ENCODE measurements at regions not wholly inside any gene's neighbourhood (a gene's known extent, or its start where the extent isn't known, plus 50 kb on each side); places are given as distances from the start of the nearest gene placed in this dataset.

DNA sequence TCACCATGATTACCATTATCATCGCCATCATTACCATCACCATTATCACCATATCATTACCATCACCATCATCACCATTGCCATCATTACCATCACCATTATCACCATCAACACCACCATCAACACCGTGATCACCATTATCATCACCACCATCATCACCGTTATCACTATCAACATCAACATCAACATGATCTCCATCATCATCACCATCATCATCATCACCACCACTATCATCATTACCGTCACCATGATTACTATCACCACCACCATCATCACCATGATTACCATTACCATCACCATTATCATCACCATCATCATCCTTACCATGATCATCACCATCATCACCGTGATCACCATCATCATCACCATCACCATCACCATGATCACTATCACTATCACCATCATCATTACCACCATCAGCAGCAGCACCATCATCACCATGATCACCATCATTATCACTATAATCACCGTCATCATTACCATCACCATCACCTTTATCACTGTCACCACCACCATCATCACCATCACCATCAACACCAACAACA, 753.7 kb downstream of the BRD1 start:
- H4K91ac ChIP-seq (ENCODE audit: insufficient read depth, low read depth, low read length): no peak overlapping the region
- peaks cover 46% of the 10 kb centered on the region for H3K9me3 ChIP-seq (ENCODE audit: control insufficient read depth, insufficient read depth, low read length)
- in situ Hi-C loops (cut with MboI; ENCODE audit: low sequenced_read_pairs): no loop called here
- H3K4me3 ChIP-seq (ENCODE audit: insufficient read depth, low read depth, low read length): no peak overlapping the region
- no peak overlapping the region for H3K56ac ChIP-seq (ENCODE audit: extremely low read depth, insufficient read depth, low read length)
- no peaks in the 10 kb centered on the region for H3K36me3 ChIP-seq (ENCODE audit: control insufficient read depth, insufficient read depth, low read length)
- intact Hi-C loops (cut with micrococcal nuclease): no loop called here
- WGBS, 2 experiments (ENCODE audit: extremely low coverage in 2 of 2, insufficient read length in 1 of 2): 72% methylated on average over 5 of the region's 6 CpGs; no CpG with 5 or more reads in 1 of the 2 experiments
- no peak overlapping the region for H3K9ac ChIP-seq (ENCODE audit: low read depth, low read length)
- H4K5ac ChIP-seq (ENCODE audit: low read depth, low read length): no peak overlapping the region
- no peak for ATAC-seq (ENCODE audit: low read depth)
- H2BK5ac ChIP-seq (ENCODE audit: low read depth, low read length, poor library complexity, severe bottlenecking): no peak overlapping the region
- no peak overlapping the region for H4K8ac ChIP-seq (ENCODE audit: low read depth in 2 of 2, low read length in 2 of 2)
- H3K27ac ChIP-seq (ENCODE audit: insufficient read depth, low read length): no peak overlapping the region
- no peak overlapping the region for H2BK120ac ChIP-seq (ENCODE audit: low read depth, low read length)
- dilution Hi-C loops (cut with HindIII; ENCODE audit: low sequenced_read_pairs, unreplicated experiment): no loop called here
- no peak overlapping the region for H2AK9ac ChIP-seq (replicated peaks; ENCODE audit: low read depth, low read length, poor library complexity)
- H4K20me1 ChIP-seq (ENCODE audit: insufficient read depth, low read length): no peaks in the 10 kb centered on the region
- H3K4ac ChIP-seq (ENCODE audit: low read depth, low read length): no peak overlapping the region
- no peak overlapping the region for H2BK20ac ChIP-seq (ENCODE audit: low read depth, low read length)
- H3K79me1 ChIP-seq (ENCODE audit: low read depth in 1 of 2, low read length in 2 of 2): no peaks in the 10 kb centered on the region
- no peak overlapping the region for H2AFZ ChIP-seq (replicated peaks; ENCODE audit: low read length, poor library complexity)
- POLR2A ChIA-PET (ENCODE audit: unreplicated experiment): no interaction called here
- DNase-seq: no peak
- CTCF ChIA-PET: no interaction called here
- no peaks in the 10 kb centered on the region for H3K9me1 ChIP-seq (ENCODE audit: insufficient read depth, low read length)
- H3K27me3 ChIP-seq (ENCODE audit: control insufficient read depth, insufficient read depth, low read length): no peaks in the 10 kb centered on the region
- H2AK5ac ChIP-seq (ENCODE audit: low read depth, low read length): no peak overlapping the region
- H3K4me1 ChIP-seq (ENCODE audit: control insufficient read depth, insufficient read depth, low read length): no peaks in the 10 kb centered on the region
- no peak overlapping the region for H2BK15ac ChIP-seq (ENCODE audit: low read depth, low read length)
- no peak overlapping the region for H3K18ac ChIP-seq (ENCODE audit: low read depth, low read length)
- no peak overlapping the region for H3K4me2 ChIP-seq (ENCODE audit: low read depth, low read length)
- H3K14ac ChIP-seq (replicated peaks; ENCODE audit: low read depth, low read length): no peak overlapping the region
- H3K23ac ChIP-seq (ENCODE audit: low read depth, low read length): no peak overlapping the region
- TF ChIP-seq RCOR1 (IDR thresholded peaks at IDR 0.05; ENCODE audit: insufficient replicate concordance, low read length) (no peak), NFE2L2 (IDR thresholded peaks at IDR 0.05; ENCODE audit: low read depth, low read length) (no peak), POLR2A (IDR thresholded peaks at IDR 0.05; ENCODE audit: low read depth, low read length) (no peak), MAZ (IDR thresholded peaks at IDR 0.05; ENCODE audit: borderline replicate concordance, low read depth, low read length) (no peak), SMC3 (IDR thresholded peaks at IDR 0.05; ENCODE audit: low read depth, low read length) (no peak), CHD1 (IDR thresholded peaks at IDR 0.05; ENCODE audit: low read depth, low read length) (no peak), FOS (IDR thresholded peaks at IDR 0.05; ENCODE audit: low read depth, low read length) (no peak), RAD21 (IDR thresholded peaks at IDR 0.05; ENCODE audit: low read length) (no peak)
- TF ChIP-seq, protein P1, sequence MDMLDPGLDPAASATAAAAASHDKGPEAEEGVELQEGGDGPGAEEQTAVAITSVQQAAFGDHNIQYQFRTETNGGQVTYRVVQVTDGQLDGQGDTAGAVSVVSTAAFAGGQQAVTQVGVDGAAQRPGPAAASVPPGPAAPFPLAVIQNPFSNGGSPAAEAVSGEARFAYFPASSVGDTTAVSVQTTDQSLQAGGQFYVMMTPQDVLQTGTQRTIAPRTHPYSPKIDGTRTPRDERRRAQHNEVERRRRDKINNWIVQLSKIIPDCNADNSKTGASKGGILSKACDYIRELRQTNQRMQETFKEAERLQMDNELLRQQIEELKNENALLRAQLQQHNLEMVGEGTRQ (IDR thresholded peaks at IDR 0.05; ENCODE audit: low read depth, low read length): no peak
- TF ChIP-seq, protein P2, sequence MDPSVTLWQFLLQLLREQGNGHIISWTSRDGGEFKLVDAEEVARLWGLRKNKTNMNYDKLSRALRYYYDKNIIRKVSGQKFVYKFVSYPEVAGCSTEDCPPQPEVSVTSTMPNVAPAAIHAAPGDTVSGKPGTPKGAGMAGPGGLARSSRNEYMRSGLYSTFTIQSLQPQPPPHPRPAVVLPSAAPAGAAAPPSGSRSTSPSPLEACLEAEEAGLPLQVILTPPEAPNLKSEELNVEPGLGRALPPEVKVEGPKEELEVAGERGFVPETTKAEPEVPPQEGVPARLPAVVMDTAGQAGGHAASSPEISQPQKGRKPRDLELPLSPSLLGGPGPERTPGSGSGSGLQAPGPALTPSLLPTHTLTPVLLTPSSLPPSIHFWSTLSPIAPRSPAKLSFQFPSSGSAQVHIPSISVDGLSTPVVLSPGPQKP (IDR thresholded peaks at IDR 0.05; ENCODE audit: borderline replicate concordance, low read depth, low read length): no peak
- BruUV-seq (replicated peaks): no TSS peak

All from IMR-90 (cell line).